HEK293 (cell line): ENCODE measurements at regions not wholly inside any gene's neighbourhood (a gene's known extent, or its start where the extent isn't known, plus 50 kb on each side); places are given as distances from the start of the nearest gene placed in this dataset.

Experiments used
- GLI4 ChIP-seq: fragments of 450-650 bp; formaldehyde crosslinking; IDR thresholded peaks from 2 replicates; pipeline ENCODE4 v1.5.1; 2016; ENCODE audit warnings: missing biosample characterization, missing genetic modification characterization
- IKZF3 ChIP-seq: fragments of 450-650 bp; IDR thresholded peaks from 2 replicates; pipeline ENCODE4 v1.5.0; 2018; ENCODE audit warnings: missing biosample characterization, mild to moderate bottlenecking, missing genetic modification characterization, moderate library complexity
- TCF7L2 ChIP-seq: IDR thresholded peaks from 2 replicates; pipeline ENCODE4 v1.6.1; 2011; ENCODE audit warnings: low read depth, mild to moderate bottlenecking, inconsistent platforms, low read length, moderate library complexity, borderline replicate concordance
- ZNF202 ChIP-seq: fragments of 450-650 bp; formaldehyde crosslinking; IDR thresholded peaks from 2 replicates; pipeline ENCODE4 v1.5.1; 2016; ENCODE audit warnings: missing biosample characterization, missing genetic modification characterization, borderline replicate concordance
- ZNF514 ChIP-seq: fragments of 450-650 bp; formaldehyde crosslinking; IDR thresholded peaks from 2 replicates; pipeline ENCODE4 v1.5.1; 2016; ENCODE audit warnings: missing biosample characterization, missing genetic modification characterization
- ZNF701 ChIP-seq: fragments of 450-650 bp; formaldehyde crosslinking; IDR thresholded peaks from 2 replicates; pipeline ENCODE4 v1.5.1; 2016; ENCODE audit warnings: missing biosample characterization, missing genetic modification characterization
- ZNF830 ChIP-seq: fragments of 450-650 bp; IDR thresholded peaks from 2 replicates; pipeline ENCODE4 v1.5.0; 2018; ENCODE audit warnings: missing biosample characterization, missing genetic modification characterization, low read depth, mild to moderate bottlenecking, moderate library complexity
- TF ChIP-seq, protein P1 (sequence below): fragments of 450-650 bp; formaldehyde crosslinking; IDR thresholded peaks from 2 replicates; pipeline ENCODE4 v1.5.1; 2016; ENCODE audit warnings: missing biosample characterization, missing genetic modification characterization
- TF ChIP-seq, protein P2 (sequence below): sonication (generic); formaldehyde crosslinking; IDR thresholded peaks from 2 replicates; pipeline ENCODE4 v1.8.1; 2022; ENCODE audit warnings: mild to moderate bottlenecking, moderate library complexity, missing genetic modification reagents
- TF ChIP-seq, protein P3 (sequence below): fragments of 450-650 bp; formaldehyde crosslinking; IDR thresholded peaks from 2 replicates; pipeline ENCODE4 v1.5.1; 2016; ENCODE audit warnings: missing biosample characterization, missing genetic modification characterization, low read depth

DNA sequence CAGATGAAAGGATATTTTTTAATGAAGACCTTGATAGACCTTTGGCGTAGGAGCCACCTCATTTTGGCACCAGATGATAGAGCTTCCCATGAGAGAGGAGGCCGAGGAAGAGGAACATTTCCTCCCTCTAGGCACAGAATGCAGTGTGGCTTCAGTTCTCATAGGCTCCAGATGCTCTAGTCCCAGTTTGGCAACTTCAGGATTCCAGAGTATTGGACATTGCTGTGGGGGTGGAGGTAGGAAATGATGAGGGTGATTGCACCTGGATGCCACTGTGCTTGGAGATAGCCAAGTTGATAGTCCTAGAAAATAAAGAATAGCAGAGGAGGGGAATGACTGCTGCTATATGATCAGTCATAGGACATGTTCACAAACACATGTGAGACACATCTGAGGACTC lies 58.3 kb upstream of the KY start:
- TF ChIP-seq, protein P1, sequence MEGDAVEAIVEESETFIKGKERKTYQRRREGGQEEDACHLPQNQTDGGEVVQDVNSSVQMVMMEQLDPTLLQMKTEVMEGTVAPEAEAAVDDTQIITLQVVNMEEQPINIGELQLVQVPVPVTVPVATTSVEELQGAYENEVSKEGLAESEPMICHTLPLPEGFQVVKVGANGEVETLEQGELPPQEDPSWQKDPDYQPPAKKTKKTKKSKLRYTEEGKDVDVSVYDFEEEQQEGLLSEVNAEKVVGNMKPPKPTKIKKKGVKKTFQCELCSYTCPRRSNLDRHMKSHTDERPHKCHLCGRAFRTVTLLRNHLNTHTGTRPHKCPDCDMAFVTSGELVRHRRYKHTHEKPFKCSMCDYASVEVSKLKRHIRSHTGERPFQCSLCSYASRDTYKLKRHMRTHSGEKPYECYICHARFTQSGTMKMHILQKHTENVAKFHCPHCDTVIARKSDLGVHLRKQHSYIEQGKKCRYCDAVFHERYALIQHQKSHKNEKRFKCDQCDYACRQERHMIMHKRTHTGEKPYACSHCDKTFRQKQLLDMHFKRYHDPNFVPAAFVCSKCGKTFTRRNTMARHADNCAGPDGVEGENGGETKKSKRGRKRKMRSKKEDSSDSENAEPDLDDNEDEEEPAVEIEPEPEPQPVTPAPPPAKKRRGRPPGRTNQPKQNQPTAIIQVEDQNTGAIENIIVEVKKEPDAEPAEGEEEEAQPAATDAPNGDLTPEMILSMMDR (tag by site-specific recombination) = no peak
- TF ChIP-seq TCF7L2 (no peak), ZNF701 (no peak), ZNF830 (tag by site-specific recombination) (no peak), ZNF514 (tag by site-specific recombination) (no peak), IKZF3 (no peak), GLI4 (tag by site-specific recombination) (no peak), ZNF202 (tag by site-specific recombination) (no peak)
- TF ChIP-seq, protein P2, sequence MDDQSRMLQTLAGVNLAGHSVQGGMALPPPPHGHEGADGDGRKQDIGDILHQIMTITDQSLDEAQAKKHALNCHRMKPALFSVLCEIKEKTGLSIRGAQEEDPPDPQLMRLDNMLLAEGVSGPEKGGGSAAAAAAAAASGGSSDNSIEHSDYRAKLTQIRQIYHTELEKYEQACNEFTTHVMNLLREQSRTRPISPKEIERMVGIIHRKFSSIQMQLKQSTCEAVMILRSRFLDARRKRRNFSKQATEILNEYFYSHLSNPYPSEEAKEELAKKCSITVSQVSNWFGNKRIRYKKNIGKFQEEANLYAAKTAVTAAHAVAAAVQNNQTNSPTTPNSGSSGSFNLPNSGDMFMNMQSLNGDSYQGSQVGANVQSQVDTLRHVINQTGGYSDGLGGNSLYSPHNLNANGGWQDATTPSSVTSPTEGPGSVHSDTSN (CRISPR knock-in tag) = no peak
- TF ChIP-seq, protein P3, sequence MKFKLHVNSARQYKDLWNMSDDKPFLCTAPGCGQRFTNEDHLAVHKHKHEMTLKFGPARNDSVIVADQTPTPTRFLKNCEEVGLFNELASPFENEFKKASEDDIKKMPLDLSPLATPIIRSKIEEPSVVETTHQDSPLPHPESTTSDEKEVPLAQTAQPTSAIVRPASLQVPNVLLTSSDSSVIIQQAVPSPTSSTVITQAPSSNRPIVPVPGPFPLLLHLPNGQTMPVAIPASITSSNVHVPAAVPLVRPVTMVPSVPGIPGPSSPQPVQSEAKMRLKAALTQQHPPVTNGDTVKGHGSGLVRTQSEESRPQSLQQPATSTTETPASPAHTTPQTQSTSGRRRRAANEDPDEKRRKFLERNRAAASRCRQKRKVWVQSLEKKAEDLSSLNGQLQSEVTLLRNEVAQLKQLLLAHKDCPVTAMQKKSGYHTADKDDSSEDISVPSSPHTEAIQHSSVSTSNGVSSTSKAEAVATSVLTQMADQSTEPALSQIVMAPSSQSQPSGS (tag by site-specific recombination) = no peak
